PFSK-1 (cell line): ENCODE measurements at regions not wholly inside any gene's neighbourhood (a gene's known extent, or its start where the extent isn't known, plus 50 kb on each side); places are given as distances from the start of the nearest gene placed in this dataset.

Experiments used
- FOXP2 ChIP-seq: optimal IDR thresholded peaks from 2 replicates; pipeline ENCODE3; 2011; ENCODE audit warnings: borderline replicate concordance, control low read depth, inconsistent platforms; ENCODE audit not compliant: insufficient read depth; ENCODE audit errors: extremely low read length, extremely low read depth
- POLR2AphosphoS5 ChIP-seq: IDR thresholded peaks from 2 replicates; pipeline ENCODE4 v1.6.1; 2012; ENCODE audit warnings: low read depth, mild to moderate bottlenecking, control low read depth, low read length, moderate library complexity
- REST ChIP-seq, 2 experiments: IDR thresholded peaks; 2 replicates each; pipeline versions ENCODE4 v1.6.1 to v1.8.0; 2011 to 2012; ENCODE audit warnings: low read depth in 2 of 2, low read length in 2 of 2, control low read depth in 1 of 2, inconsistent platforms in 1 of 2, mild to moderate bottlenecking in 1 of 2, moderate library complexity in 1 of 2; ENCODE audit not compliant: insufficient read depth in 1 of 2
- SIN3A ChIP-seq: IDR thresholded peaks from 2 replicates; pipeline ENCODE4 v1.6.1; 2012; ENCODE audit warnings: mild to moderate bottlenecking, low read length, moderate library complexity, borderline replicate concordance; ENCODE audit not compliant: insufficient read depth
- TAF1 ChIP-seq: IDR thresholded peaks from 2 replicates; pipeline ENCODE4 v1.6.1; 2012; ENCODE audit warnings: low read length, control low read depth, borderline replicate concordance; ENCODE audit not compliant: insufficient read depth

DNA sequence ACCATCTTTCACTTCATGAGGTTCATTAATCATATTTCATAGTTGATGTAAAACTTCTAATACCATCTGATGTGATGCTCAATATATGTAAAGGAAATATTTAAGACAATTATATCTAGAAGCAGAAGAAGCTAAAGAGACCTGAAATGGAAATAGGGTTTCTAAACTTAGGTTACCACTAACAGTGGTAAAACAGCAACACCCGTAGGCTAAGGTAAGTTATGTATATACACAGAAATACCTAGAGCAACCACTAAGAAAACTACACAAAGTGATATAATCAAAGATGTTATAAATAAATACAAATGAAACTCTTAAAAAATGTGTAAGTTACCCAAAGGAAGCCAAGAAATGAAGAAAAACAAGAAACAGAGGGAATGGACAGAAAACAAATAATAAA, 61.1 kb upstream of the TNFSF4 start:
- TF ChIP-seq REST (IDR thresholded peaks at IDR 0.05; ENCODE audit: insufficient read depth in 1 of 2, low read depth in 2 of 2, low read length in 2 of 2) (no peak), SIN3A (no peak), POLR2AphosphoS5 (no peak), TAF1 (no peak), FOXP2 (no peak)

DNA sequence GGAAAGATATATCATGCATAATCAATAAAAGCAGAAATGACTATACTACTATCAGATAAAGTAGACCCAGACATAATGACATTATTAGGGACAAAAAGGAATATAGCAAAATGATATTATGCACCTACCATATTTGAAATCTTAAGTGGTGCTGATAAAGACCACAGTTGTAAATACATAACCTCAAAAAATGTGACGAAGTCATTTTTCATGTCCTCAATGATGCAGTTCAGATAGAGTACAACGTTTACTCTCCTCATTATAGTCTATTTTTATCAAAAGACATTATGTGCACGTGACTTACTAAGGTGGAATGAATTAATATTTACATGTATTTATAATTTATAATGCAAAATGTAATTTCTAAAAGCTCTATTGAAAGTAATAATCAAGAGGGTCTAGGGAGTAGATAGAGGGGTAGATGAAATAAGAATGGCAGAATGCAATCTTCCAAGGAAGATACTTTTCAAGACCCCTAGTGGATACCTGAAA, 61.7 kb upstream of the TNFSF4 start:
- no peak for TF ChIP-seq REST (IDR thresholded peaks at IDR 0.05; ENCODE audit: insufficient read depth in 1 of 2, low read depth in 2 of 2, low read length in 2 of 2)
- no peak for TF ChIP-seq POLR2AphosphoS5
- no peak for TF ChIP-seq TAF1
- no peak for TF ChIP-seq SIN3A
- no peak for TF ChIP-seq FOXP2

DNA sequence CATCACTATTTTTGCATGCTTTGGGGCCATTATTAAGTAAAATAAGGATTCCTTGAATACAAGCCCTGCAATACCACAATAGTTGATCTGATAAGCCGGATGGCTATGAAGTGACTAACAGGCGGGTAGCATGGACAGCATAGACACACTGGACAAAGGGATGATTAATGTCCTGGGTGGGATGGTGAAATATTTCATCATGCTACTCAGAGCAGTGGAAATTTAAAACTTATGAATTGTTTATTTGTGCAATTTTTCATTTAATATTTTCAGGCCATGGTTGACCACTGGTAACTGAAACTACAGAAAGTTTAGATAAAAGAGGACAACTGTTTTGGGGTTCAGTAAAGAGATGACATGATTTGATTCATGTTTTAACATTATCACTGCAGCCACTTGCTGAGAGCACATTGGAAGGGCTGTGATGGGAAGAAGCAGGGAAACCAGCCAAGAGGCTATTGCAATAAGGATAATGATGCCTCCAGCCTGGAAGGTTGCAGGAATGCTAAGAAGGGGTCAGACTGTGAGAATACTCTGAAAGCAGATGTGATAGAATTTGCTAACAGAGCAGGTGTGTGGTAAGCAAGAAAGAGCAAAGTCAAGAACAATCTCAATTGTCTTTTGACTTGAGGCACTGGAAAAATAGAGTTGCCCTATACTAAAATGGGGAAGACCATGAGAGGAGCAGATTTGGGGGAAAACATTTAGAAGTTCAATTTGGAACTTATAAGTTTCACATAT, 62.5 kb upstream of the TNFSF4 start:
- peak; percentile 16; the same call in 1 of the 2 replicates for TF ChIP-seq TAF1
- peak; percentile 36; the same call in 1 of the 2 replicates for TF ChIP-seq SIN3A
- peak in 1 of 2 experiments; percentile 70; a peak in 1 of 4 replicates for TF ChIP-seq REST (IDR thresholded peaks at IDR 0.05; ENCODE audit: insufficient read depth in 1 of 2, low read depth in 2 of 2, low read length in 2 of 2)
- no peak for TF ChIP-seq FOXP2

- no peak for TF ChIP-seq TAF1
- no peak for TF ChIP-seq POLR2AphosphoS5
Measured at GRCh38 chr1:173270243-173270642, 63.1 kb upstream of the TNFSF4 start.

DNA sequence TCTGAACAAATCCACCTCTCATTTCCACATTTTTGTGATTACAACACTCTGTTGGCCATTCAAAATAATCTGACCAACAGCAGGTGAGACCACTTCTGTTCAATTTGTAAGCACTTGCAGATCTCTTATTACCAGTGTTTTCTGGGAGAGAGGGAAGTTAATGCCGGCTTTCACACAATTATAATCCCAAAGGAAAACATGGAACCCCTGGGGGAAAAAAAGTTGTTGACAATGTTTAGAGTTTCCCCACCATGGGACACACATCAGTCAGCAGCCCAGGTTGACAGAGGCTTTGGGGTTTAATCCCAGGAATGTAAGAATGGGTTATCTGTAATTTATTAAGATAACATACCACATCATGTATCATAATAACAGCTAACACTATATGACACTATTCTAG, 68.4 kb upstream of the TNFSF4 start:
- TF ChIP-seq FOXP2 = no peak

GRCh38 chr1:173276922-173277800, 70.0 kb upstream of the TNFSF4 start:
- TF ChIP-seq REST (IDR thresholded peaks at IDR 0.05; ENCODE audit: insufficient read depth in 1 of 2, low read depth in 2 of 2, low read length in 2 of 2) (no peak), POLR2AphosphoS5 (no peak), TAF1 (no peak), FOXP2 (no peak), SIN3A (no peak)
